Cardiac muscle cell (in vitro differentiated cells and primary cell): ENCODE measurements at regions not wholly inside any gene's neighbourhood (a gene's known extent, or its start where the extent isn't known, plus 50 kb on each side); places are given as distances from the start of the nearest gene placed in this dataset.
"Not testable (repeated sequence)": the region's sequence is repeated elsewhere in the genome, so short reads cannot be mapped to it uniquely, and the experiment has no call there.

Source experiments
- DNase-seq, 2 donors: peaks; one replicate each; pipeline versions ENCODE4 v3.0.0 to v3.0.0-alpha.2; 2010 to 2017; ENCODE audit warnings: low read depth in 1 of 2, low spot score in 1 of 2
- H3K27ac ChIP-seq: fragments of 200-600 bp; sonication (generic); 2 replicates; pipeline ENCODE4 v1.5.1; 2016
- H3K27me3 ChIP-seq: fragments of 200-600 bp; sonication (generic); 2 replicates; pipeline ENCODE4 v1.6.0; 2016; ENCODE audit warnings: control low read depth
- H3K36me3 ChIP-seq: fragments of 200-600 bp; sonication (generic); 2 replicates; pipeline ENCODE4 v1.5.1; 2016; ENCODE audit warnings: control low read depth
- H3K4me1 ChIP-seq: fragments of 200-600 bp; sonication (generic); 2 replicates; pipeline ENCODE4 v1.8.1; 2017; ENCODE audit warnings: low read depth, mild to moderate bottlenecking, mixed run types
- H3K4me3 ChIP-seq: fragments of 200-600 bp; sonication (generic); 2 replicates; pipeline ENCODE4 v1.5.1; 2016; ENCODE audit warnings: mild to moderate bottlenecking
- H3K9me3 ChIP-seq: fragments of 200-600 bp; sonication (generic); 2 replicates; pipeline ENCODE4 v1.5.1; 2017; ENCODE audit warnings: low read depth, mild to moderate bottlenecking, control low read depth
- TF ChIP-seq, protein P1 (sequence below): IDR thresholded peaks from 2 replicates; pipeline ENCODE4 v1.5.1; 2012; ENCODE audit warnings: low read depth, mild to moderate bottlenecking, low read length

GRCh38 chr14:48274826-48275225, 599.4 kb upstream of the MDGA2 start:
- TF ChIP-seq, protein P1, sequence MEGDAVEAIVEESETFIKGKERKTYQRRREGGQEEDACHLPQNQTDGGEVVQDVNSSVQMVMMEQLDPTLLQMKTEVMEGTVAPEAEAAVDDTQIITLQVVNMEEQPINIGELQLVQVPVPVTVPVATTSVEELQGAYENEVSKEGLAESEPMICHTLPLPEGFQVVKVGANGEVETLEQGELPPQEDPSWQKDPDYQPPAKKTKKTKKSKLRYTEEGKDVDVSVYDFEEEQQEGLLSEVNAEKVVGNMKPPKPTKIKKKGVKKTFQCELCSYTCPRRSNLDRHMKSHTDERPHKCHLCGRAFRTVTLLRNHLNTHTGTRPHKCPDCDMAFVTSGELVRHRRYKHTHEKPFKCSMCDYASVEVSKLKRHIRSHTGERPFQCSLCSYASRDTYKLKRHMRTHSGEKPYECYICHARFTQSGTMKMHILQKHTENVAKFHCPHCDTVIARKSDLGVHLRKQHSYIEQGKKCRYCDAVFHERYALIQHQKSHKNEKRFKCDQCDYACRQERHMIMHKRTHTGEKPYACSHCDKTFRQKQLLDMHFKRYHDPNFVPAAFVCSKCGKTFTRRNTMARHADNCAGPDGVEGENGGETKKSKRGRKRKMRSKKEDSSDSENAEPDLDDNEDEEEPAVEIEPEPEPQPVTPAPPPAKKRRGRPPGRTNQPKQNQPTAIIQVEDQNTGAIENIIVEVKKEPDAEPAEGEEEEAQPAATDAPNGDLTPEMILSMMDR: no peak
- no peak overlapping the region for H3K27ac ChIP-seq
- H3K4me3 ChIP-seq: no peak overlapping the region
- H3K36me3 ChIP-seq: no peaks in the 10 kb centered on the region
- H3K9me3 ChIP-seq: no peaks in the 10 kb centered on the region
- H3K27me3 ChIP-seq: no peaks in the 10 kb centered on the region
- DNase-seq: no peak
- H3K4me1 ChIP-seq: no peaks in the 10 kb centered on the region

GRCh38 chr14:48267926-48268325, 592.5 kb upstream of the MDGA2 start:
- not testable (repeated sequence) for H3K27me3 ChIP-seq, H3K36me3 ChIP-seq, DNase-seq, H3K9me3 ChIP-seq, H3K4me1 ChIP-seq, H3K4me3 ChIP-seq, H3K27ac ChIP-seq

DNA sequence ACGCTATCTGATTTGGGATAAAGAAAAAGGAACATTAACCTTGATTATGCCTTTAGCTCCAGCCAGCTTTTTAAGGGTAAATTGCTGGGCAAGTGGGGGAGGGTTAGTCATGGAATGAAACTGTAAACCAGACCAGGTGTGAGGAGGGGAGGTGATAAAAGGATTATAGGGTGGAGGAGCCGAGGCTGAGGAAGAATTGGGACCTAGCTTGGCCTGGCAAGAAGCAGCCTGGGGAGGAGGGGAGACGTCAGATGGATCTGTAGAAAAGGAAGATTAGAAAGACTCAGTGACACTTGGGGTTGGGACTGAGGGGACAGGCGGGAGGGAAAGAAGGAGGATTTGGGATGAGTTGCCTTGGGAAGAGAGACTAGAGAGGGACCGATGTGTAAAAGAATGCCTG, 590.8 kb upstream of the MDGA2 start:
- H3K4me3 ChIP-seq: not testable (repeated sequence)

DNA sequence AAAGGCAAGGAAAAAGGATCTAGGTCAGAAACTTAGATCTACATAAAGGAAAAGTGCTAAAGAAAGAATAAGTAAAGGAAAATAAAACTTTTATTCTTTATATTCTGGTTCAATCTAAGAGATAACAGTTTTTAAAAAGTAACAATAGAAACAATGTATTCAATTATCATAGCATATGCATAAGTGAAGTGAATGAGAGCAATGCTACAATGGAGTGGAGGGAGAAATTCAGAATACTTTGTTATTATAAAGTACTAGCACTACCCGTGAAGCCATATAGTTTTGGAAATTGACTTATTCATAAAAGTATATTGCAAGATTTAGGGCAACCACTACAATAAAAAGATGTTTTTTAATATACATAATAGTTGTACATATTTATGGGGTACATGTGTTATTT, 586.0 kb upstream of the MDGA2 start:
- H3K27me3 ChIP-seq: no peaks in the 10 kb centered on the region
- DNase-seq: no peak
- TF ChIP-seq, protein P1: no peak
- H3K27ac ChIP-seq: no peak overlapping the region
- H3K4me3 ChIP-seq: no peak overlapping the region
- H3K4me1 ChIP-seq: peaks cover 4% of the 10 kb centered on the region
- no peaks in the 10 kb centered on the region for H3K9me3 ChIP-seq
- no peaks in the 10 kb centered on the region for H3K36me3 ChIP-seq

More for the DNA sequence above, 590.8 kb upstream of the MDGA2 start:
- H3K4me1 ChIP-seq, H3K9me3 ChIP-seq, H3K27ac ChIP-seq, H3K36me3 ChIP-seq, H3K27me3 ChIP-seq, DNase-seq: not testable (repeated sequence)

DNA sequence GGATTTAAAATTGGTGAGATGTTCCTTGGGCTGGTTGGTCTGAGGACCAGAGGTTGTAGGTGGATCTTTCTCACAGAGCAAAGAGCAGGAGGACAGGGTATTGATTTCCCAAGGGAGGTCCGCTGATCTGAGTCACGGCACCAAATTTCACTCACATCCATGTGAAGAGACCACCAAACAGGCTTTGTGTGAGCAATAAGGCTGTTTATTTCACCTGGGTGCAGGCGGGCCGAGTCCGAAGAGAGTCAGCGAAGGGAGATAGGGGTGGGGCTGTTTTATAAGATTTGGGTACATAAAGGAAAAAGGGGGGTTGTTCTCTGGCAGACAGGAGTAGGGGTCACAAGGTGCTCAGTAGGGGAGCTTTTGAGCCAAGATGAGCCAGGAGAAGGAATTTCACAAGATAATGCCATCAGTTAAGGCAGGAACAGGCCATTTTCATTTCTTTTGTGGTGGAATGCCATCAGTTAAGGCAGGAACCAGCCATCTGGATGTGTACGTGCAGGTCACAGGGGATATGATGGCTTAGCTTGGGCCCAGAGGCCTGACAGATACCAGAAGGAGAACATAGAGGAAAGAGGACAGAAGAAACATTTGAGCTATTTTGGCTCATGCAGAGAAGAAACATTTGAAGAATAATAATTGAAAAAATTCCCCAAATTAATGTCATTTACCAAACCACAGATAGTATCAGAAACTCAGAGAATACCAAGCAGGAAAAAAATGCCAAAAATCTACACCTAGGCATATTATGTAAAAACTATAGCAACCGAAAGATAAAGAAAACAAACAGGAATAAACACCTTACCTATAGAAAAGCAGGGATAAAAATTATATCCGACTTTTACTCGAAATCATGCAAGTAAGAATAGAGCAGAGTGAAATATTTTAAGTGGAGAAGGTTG, 585.2 kb upstream of the MDGA2 start:
- H3K27me3 ChIP-seq, H3K36me3 ChIP-seq, H3K9me3 ChIP-seq, H3K4me1 ChIP-seq, H3K27ac ChIP-seq, DNase-seq, H3K4me3 ChIP-seq: not testable (repeated sequence)

DNA sequence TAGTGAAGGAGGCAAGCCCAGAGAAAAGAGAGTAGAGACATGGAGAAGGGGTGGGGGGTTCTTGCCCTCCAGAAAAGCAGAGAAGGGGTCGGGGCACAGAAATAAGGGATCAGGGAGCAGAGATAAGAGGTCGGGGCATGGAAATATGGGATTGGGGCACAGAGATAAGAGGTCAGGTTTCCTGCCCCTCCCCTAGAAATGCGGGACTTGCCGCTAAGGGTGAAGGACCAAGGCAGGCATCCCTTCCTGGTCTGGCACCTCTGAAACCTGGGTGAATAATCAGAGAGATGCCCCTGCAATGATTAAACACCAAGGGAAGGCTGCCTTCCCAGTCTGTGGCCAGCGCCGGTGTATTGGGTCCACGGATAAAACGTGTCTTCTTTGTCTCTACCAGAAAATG, 584.5 kb upstream of the MDGA2 start:
- H3K27ac ChIP-seq, H3K27me3 ChIP-seq, DNase-seq, H3K36me3 ChIP-seq, H3K9me3 ChIP-seq, H3K4me1 ChIP-seq, H3K4me3 ChIP-seq: not testable (repeated sequence)

GRCh38 chr14:48259232-48259631, 583.8 kb upstream of the MDGA2 start:
- not testable (repeated sequence) for H3K9me3 ChIP-seq, H3K4me3 ChIP-seq, H3K4me1 ChIP-seq, DNase-seq, H3K27me3 ChIP-seq, H3K36me3 ChIP-seq, H3K27ac ChIP-seq

- not testable (repeated sequence) for H3K4me3 ChIP-seq, H3K27ac ChIP-seq, DNase-seq, H3K36me3 ChIP-seq, H3K4me1 ChIP-seq, H3K9me3 ChIP-seq, H3K27me3 ChIP-seq
These were observed 583.3 kb upstream of the MDGA2 start for GRCh38 chr14:48258703-48259102.
